GM21619 (cell line): ENCODE measurements at regions not wholly inside any gene's neighbourhood (a gene's known extent, or its start where the extent isn't known, plus 50 kb on each side); places are given as distances from the start of the nearest gene placed in this dataset.
"Not testable (repeated sequence)": the region's sequence is repeated elsewhere in the genome, so short reads cannot be mapped to it uniquely, and the experiment has no call there.

ENCODE experiments used
- ATAC-seq: cut with Tn5 transposase; IDR thresholded peaks from one replicate; pipeline ENCODE4 v1.9.1; 2021; ENCODE audit not compliant: unreplicated experiment

GRCh38 chr3:67979342-67979741 lies 324.9 kb upstream of the SUCLG2 start:
- ATAC-seq: no peak

- ATAC-seq: no peak
Observed at GRCh38 chr3:67977762-67978161, 323.4 kb upstream of the SUCLG2 start.

GRCh38 chr3:67976663-67977062 lies 322.3 kb upstream of the SUCLG2 start:
- no peak for ATAC-seq

- no peak for ATAC-seq
Observed at GRCh38 chr3:67964596-67964995, 310.2 kb upstream of the SUCLG2 start.

DNA sequence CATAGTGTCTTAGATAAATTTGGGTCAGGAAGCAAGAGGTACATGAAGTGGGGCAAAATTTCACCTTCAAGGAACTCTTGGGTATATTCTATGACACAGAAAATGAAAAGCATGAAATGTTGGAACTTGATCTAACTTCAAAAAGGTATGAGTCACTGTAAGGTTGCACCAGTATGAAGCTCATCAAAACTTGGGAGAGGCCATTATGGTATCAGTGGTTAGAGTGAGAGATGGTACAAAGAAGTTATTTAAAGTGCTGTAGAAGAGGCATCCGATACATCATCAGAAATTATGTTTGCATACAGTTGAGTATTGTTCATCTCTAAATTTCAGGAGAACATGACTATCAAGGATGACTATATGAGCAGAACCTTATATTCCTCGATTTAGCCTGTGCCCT lies 302.9 kb upstream of the SUCLG2 start:
- no peak for ATAC-seq

DNA sequence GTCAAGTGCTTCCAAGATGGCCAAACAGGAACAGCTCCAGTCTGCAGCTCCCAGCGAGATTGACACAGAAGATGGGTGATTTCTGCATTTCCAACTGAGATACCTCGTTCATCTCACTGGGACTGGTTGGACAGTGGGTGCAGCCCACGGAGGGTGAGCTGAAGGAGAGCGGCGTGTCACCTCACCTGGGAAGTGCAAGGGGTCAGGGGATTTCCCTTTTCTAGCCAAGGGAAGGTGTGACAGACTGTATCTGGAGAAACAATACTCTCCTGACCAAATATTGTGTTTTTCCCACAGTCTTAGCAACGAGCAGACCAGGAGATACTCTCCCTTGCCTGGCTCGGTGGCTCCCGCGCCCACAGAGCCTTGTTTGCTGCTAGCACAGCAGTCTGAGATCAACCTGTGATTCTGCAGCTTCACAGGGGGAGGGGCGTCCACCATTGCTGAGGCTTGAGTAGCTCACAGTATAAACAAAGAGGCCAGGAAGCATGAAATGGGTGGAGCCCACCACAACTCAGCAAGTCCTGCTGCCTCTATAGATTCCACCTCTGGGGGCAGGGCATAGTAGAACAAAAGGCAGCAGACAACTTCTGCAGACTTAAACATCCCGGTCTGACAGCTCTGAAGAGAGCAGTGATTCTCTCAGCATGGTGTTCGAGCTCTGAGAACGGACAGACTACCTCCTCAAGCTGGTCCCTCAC lies 293.5 kb upstream of the SUCLG2 start:
- no peak for ATAC-seq

- no peak for ATAC-seq
Observed at GRCh38 chr3:67946436-67946835, 292.0 kb upstream of the SUCLG2 start.

DNA sequence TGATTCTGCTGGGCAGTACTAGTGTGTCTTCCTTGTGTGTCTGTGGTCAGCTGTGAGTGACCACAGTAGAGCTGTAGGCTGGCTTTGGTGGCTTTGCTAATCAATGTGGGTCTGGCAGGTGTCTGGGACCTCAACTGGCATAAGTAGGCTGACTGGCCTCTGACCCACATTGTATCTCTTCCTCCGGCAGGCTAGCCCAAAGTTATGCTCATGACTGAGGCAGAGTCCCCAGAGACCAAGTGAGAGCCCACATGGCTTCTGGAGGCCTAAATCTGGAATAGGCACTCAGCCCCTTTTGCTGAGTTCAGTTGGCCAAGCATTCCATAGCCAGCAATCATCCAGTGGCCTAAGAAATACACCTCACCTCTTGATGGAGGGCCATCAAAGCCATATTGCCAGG lies 289.1 kb upstream of the SUCLG2 start:
- no peak for ATAC-seq

GRCh38 chr3:67941433-67942030 lies 287.1 kb upstream of the SUCLG2 start:
- no peak for ATAC-seq

- no peak for ATAC-seq
Observed at GRCh38 chr3:67940210-67940952, 286.0 kb upstream of the SUCLG2 start.

DNA sequence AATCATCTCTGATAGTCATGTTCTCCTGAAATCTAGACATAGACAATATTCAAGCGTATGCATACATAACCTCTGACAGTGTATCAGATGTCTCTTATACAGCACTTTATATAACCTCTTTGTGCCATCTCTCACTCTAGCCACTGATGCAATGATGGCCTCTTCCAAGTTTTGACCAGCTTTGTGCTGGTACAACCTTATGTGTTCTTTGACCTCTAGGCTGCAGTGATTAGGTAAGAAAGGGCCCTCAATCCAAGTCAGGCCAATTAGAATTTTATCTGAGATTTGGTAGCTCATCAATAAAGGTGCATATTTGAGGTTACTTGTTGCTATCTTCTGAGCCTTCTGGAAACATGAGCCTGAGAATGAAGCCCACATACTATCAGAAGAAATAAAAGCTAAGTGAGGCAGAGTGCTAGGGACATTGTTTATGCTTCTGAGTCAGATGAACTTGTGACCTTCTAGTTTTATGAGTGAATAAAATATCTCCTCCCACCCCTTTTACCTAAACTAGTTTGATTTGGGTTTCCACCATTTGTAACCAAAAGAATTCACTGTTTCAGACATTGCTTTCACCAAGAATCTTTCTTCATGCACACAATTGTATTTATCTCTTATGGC lies 283.2 kb upstream of the SUCLG2 start:
- ATAC-seq: no peak

- ATAC-seq: not testable (repeated sequence)
Observed at GRCh38 chr3:67930394-67930793, 276.0 kb upstream of the SUCLG2 start.

DNA sequence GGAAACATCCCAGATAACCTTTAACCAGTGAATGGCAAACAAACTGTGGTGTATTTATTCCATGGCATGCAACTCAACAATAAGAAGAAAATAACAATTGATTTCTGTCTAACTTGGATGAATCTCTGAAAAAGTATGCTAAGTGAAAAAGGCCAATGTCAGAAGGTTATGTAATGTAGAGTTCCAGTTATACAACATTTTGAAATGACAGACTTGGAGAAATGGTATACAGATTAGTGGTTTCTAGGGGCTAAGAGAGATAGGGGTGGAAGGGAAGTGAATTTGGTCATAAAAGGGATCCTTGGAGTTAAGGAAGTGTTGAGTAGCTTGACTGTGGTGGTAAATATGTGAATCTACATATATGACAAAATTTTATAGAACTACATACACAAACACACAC lies 269.4 kb upstream of the SUCLG2 start:
- no peak for ATAC-seq

DNA sequence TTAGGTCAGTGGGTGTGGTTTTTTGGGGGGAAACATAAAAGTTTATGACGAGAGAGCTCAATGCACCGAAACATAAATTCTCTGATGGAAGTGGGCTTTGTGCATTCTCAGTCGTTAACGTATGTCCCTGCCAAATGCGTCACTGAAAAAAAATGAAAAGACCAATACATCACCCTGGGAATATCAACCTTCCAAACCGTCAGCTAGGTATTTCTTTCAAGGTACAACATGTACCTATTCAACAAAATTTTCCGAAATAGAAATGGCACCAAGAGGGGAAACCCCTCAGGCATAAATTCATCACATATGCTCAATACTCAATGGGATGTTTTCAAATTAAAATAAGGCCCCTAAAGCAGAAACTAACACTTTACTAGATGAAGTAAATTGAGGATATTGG lies 266.6 kb upstream of the SUCLG2 start:
- ATAC-seq: no peak

DNA sequence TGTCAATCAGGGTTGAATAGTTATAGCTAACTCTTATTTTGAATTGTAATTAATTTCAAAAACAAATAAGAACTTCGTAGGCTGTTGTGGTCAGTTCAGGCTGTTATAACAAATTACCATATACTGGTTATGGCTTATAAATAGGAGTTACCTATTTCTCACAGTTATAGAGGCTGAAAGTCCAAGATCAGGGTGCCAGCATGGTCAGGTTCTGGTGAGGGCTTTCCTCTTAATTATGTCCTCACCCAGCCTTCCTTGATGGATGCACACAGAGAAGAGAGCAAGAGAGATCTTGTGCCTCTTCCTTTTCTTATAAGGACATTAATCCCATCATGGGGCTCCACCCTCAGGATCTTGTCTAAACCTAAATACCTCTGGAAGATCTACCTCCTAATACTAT lies 265.9 kb upstream of the SUCLG2 start:
- no peak for ATAC-seq

- ATAC-seq: no peak
Observed at GRCh38 chr3:67916353-67916752, 261.9 kb upstream of the SUCLG2 start.

DNA sequence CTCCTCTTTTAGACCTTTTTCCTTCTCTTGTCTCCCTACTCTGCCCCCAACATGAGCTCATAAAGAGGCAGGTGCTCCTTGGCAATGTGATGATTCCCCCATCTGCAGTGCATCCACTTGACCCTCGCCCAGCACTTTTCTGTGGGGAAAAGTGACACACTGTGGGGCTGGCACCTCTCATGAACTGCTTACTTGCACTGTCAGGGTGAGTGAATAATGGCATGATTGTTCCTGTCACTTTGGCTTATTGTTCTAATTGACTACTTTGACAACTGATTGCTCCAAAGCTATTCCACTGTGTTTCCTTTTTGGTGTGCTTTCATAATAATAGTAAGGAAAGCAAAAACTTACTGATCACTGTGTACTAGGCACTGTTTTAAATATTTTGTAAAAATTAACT lies 253.3 kb upstream of the SUCLG2 start:
- ATAC-seq: no peak

DNA sequence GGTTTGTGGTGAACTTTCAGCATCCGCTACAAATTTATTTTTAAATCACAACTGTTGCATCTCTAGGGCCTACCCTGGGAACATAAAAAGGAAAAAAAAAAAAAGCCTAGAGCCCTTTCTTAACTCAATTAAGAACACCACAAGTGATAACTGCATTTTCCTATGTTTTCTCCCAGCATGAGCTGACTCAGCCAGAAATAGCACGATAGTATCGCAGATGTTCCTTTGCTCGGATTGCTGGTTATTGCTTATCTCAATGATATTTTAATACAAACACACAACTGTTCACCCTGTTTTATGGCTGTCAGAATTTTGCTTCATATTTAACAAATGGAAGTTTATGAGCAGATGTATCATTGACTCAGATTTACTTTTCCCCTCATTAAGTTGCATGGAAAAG lies 251.8 kb upstream of the SUCLG2 start:
- ATAC-seq: no peak

GRCh38 chr3:67901681-67902080 lies 247.3 kb upstream of the SUCLG2 start:
- ATAC-seq: no peak

- no peak for ATAC-seq
Observed at GRCh38 chr3:67898916-67899315, 244.5 kb upstream of the SUCLG2 start.

- ATAC-seq: no peak
Observed at GRCh38 chr3:67897351-67898336, 243.2 kb upstream of the SUCLG2 start.
